Stimulated activated naive CD8-positive, alpha-beta T cell treated with anti-CD3 and anti-CD28 coated beads, Interleukin-15, amount 100 ng/mL, for 72 hours (primary cell): ENCODE measurements at regions not wholly inside any gene's neighbourhood (a gene's known extent, or its start where the extent isn't known, plus 50 kb on each side); places are given as distances from the start of the nearest gene placed in this dataset.
"Not testable (repeated sequence)": the region's sequence is repeated elsewhere in the genome, so short reads cannot be mapped to it uniquely, and the experiment has no call there.

Experiments used
- ATAC-seq: fragments of 150-1000 bp; cut with Tn5 transposase; 2 replicates; pipeline ENCODE4 v1.10.0; 2021; ENCODE audit warnings: mild to moderate bottlenecking, moderate library complexity
- DNase-seq, 2 donors: peaks; one replicate each; pipeline ENCODE4 v3.0.0; 2021 to 2022
- H3K27ac Mint-ChIP-seq, 2 donors: one replicate each; pipeline ENCODE4 v1.8.0; 2022; ENCODE audit warnings: mild to moderate bottlenecking in 2 of 2, mixed read lengths in 2 of 2, moderate library complexity in 2 of 2
- H3K27me3 Mint-ChIP-seq: one replicate; pipeline ENCODE4 v1.8.0; 2022; ENCODE audit warnings: mixed read lengths
- H3K4me1 Mint-ChIP-seq: one replicate; pipeline ENCODE4 v1.8.0; 2022; ENCODE audit warnings: mild to moderate bottlenecking, mixed read lengths
- H3K4me3 Mint-ChIP-seq, 2 donors: one replicate each; pipeline ENCODE4 v1.8.0; 2022; ENCODE audit warnings: mild to moderate bottlenecking in 2 of 2, mixed read lengths in 2 of 2, moderate library complexity in 1 of 2
- H3K9me3 Mint-ChIP-seq, 2 donors: one replicate each; pipeline ENCODE4 v1.8.0; 2022; ENCODE audit warnings: mixed read lengths in 2 of 2

DNA sequence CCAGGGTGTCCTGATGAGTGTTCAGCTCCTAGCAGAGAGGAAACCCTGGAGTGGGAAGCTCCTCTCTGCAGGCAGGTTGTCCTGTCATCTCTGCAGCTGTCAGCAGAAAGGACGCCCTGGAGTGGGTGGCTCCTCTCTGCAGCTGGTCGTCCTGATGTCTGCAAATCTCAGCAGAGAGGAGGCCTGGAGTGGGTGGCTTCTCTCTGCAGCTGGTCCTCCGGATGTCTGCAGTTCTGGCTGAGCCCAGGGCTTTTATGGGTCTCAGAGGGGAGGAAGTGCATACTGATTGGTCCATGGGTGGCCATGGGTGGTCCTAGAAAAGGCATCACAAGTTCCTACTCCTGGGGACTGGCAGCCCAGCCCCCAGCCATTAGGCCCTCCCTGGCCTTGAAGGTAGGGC, 102.6 kb upstream of the BNIP2 start:
- Mint-ChIP-seq H3K27ac (no peak overlapping the region), H3K9me3 (peaks cover 3 to 10% of the 10 kb centered on the region in 2 donors), H3K4me1 (peaks cover 66% of the 10 kb centered on the region), H3K27me3 (no peaks in the 10 kb centered on the region), H3K4me3 (peak overlapping the region in 1 of 2 donors; percentile 75)
- ATAC-seq (peak; percentile 28), DNase-seq (no peak)

DNA sequence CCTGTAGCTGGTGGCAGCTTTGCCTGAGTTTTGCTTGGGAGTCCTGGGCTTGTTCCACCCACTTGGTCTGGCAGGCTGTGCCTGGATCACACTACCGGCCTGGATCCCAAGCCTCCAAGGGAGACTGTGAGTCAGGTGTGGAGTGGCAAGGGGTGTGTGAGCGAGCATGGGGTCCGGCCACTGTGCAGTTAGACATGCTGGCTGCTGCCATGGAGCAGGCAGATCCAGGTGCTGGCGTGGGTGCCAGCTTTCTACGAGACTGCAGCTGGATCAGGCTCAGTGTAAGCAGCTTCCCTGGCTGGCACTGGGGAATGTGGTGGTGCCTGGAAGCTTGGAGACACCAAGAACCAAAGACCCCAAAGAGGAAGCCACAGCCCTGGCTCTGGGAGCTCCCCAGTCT, 102.0 kb upstream of the BNIP2 start:
- Mint-ChIP-seq H3K27ac (peak overlapping the region in 1 of 2 donors; percentile 29), H3K9me3 (peaks cover 3 to 17% of the 10 kb centered on the region in 2 donors), H3K4me1 (peaks cover 59% of the 10 kb centered on the region), H3K4me3 (no peak overlapping the region), H3K27me3 (no peaks in the 10 kb centered on the region)
- ATAC-seq (no peak), DNase-seq (no peak)

DNA sequence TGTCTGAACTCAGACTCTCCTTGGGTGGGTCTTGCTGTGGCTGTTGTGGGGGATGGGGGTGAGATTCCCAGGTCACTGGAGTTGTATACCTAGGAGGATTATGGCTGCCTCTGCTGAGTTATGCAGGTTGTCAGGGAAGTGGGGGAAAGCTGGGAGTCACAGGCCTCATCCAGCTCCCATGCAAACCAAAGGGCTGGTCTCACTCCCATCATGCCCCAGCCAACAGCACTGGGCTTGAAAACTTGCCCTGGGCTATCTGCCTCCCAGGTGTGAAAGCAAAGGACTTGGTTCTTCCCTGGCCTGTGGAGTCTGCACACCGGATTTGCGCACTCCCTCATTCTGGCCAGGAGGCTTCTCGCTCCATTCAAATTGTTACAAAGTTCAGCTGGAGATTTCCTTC, 97.3 kb upstream of the BNIP2 start:
- ATAC-seq, H3K4me3 Mint-ChIP-seq, H3K27ac Mint-ChIP-seq, H3K27me3 Mint-ChIP-seq, DNase-seq: not testable (repeated sequence)
- Mint-ChIP-seq H3K4me1 (peaks cover 46% of the 10 kb centered on the region), H3K9me3 (peaks cover 9 to 31% of the 10 kb centered on the region in 2 donors)

DNA sequence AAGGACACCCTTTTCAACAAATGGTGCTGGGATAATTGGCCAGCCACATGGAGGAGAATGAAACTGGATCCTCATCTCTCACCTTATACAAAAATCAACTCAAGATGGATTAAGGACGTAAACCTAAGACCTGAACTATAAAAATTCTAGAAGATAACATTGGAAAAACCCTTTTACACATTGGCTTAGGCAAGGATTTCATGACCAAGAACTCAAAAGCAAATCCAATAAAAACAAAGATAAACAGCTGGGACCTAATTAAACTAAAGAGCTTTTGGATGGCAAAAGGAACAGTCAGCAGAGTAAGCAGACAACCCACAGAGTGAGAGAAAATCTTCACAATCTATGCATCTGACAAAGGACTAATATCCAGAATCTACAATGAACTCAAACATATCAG, 96.9 kb upstream of the BNIP2 start:
- H3K27me3 Mint-ChIP-seq, ATAC-seq, DNase-seq, H3K4me3 Mint-ChIP-seq: not testable (repeated sequence)
- Mint-ChIP-seq H3K9me3 (peaks cover 8 to 33% of the 10 kb centered on the region in 2 donors), H3K4me1 (peaks cover 43% of the 10 kb centered on the region), H3K27ac (peak overlapping the region in 1 of 2 donors; percentile 28)

DNA sequence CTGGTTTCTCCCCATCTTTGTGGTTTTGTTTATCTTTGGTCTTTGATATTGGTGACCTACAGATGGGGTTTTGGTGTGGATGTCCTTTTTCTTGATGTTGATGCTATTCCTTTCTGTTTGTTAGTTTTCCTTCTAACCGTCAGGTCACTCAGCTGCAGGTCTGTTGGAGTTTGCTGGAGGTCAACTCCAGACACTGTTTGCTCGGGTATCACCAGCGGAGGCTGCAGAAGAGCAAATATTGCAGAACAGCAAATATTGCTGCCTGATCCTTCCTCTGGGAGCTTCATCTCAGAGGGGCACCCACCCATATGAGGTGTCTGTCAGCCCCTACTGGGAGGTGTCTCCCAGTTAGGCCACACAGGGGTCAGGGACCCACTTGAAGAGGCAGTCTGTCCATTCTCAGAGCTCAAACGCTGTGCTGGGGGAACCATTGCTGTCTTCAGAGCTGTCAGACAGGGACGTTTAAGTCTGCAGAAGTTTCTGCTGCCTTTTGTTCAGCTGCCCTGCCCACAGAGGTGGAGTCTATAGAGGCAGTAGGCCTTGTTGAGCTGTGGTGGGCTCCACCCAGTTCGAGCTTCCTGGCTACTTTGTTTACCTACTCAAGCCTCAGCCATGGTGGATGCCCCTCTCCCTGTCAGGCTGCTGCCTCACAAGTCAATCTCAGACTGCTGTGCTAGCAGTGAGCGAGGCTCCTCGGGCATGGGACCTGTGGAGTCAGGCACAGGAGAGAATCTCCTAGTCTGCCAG, 94.8 kb upstream of the BNIP2 start:
- not testable (repeated sequence) for H3K27me3 Mint-ChIP-seq, DNase-seq, ATAC-seq, H3K27ac Mint-ChIP-seq, H3K4me3 Mint-ChIP-seq
- Mint-ChIP-seq H3K9me3 (peaks cover 5 to 37% of the 10 kb centered on the region in 2 donors), H3K4me1 (peaks cover 34% of the 10 kb centered on the region)

DNA sequence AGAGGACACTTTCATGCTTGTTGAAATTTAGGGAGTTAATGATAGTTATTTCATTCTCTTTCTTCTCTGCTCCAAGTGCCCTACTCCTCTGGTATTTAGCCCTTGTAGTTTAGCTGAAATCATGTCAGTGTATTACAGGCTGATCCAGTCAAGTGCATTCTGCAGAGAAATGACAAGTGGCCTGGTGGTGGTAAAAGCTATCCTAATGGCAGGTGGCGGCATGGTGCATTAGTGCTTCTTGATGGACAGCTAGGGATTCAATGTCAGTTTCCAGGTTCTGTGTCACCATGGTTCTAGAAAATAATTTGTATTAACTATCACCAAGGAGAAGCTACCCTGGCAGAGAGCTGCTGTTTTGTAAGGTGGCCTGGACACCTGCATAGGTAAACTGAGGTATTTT, 90.0 kb upstream of the BNIP2 start:
- Mint-ChIP-seq H3K27me3 (no peaks in the 10 kb centered on the region), H3K4me3 (no peak overlapping the region), H3K4me1 (peaks cover 12% of the 10 kb centered on the region), H3K27ac (no peak overlapping the region), H3K9me3 (peaks cover 5 to 24% of the 10 kb centered on the region in 2 donors)
- ATAC-seq (no peak), DNase-seq (no peak)

DNA sequence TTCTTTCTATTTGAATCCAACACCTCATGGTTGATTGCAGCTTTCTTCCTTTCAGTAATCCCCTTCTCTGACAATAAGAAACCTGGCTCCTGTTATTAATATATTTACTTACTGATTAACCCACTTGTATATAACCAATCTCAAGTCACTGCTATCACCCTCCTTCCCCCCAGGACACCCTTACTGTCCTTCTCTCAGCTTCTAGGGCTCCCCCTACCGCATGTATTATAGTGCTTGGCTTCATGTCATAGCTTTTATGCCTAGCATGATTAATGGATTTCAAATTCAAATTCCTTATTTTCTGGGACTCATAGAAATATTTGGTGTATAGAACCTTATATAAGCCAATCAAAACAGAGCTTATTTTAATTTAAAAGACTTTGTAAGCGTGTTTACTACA, 75.7 kb upstream of the BNIP2 start:
- H3K27ac Mint-ChIP-seq, result no peak overlapping the region
- H3K9me3 Mint-ChIP-seq, result no peaks in the 10 kb centered on the region
- no peak for DNase-seq

DNA sequence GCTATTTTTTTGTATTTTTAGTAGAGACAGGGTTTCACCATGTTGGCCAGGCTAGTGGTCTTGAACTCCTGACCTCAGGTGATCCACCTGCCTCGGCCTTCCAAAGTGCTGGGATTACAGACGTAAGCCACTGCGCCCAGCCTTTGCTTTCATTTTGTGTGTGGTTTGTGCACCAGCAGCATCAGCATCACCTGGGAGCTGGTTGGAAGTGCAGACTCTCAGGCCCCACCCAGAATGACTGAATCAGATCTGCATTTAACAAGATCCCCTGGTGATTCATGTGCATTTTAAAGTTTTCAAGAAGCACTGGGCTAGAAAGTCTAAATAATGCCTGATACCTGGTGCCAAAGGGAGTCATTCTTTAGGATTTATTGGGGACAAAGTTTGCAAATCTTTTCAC, 73.4 kb upstream of the BNIP2 start:
- Mint-ChIP-seq H3K27ac (no peak overlapping the region), H3K4me1 (no peaks in the 10 kb centered on the region), H3K4me3 (no peak overlapping the region), H3K9me3 (no peaks in the 10 kb centered on the region), H3K27me3 (no peaks in the 10 kb centered on the region)
- ATAC-seq (no peak), DNase-seq (no peak)

More for the DNA sequence above, 75.7 kb upstream of the BNIP2 start:
- Mint-ChIP-seq H3K4me1 (no peaks in the 10 kb centered on the region), H3K27me3 (no peaks in the 10 kb centered on the region), H3K4me3 (no peak overlapping the region)
- no peak for ATAC-seq

DNA sequence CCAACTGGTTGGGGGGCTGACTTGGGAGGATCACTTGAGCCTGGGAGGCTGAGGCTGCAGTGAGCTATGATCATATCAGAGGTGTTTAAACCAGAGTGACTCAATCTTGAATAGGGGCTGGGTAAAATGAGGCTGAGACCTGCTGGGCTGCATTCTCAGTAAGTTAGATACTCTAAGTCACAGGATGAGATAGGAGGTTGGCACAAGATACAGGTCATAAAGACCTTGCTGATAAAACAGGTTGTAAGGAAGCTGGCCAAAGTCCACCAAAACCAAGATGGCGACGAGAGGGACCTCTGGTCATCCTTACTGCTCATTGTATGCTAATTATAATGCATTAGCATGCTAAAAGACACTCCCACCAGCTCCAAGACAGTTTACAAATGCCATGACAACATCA, 71.1 kb upstream of the BNIP2 start:
- not testable (repeated sequence) for H3K27me3 Mint-ChIP-seq, H3K4me3 Mint-ChIP-seq, H3K4me1 Mint-ChIP-seq, DNase-seq, ATAC-seq, H3K9me3 Mint-ChIP-seq, H3K27ac Mint-ChIP-seq

DNA sequence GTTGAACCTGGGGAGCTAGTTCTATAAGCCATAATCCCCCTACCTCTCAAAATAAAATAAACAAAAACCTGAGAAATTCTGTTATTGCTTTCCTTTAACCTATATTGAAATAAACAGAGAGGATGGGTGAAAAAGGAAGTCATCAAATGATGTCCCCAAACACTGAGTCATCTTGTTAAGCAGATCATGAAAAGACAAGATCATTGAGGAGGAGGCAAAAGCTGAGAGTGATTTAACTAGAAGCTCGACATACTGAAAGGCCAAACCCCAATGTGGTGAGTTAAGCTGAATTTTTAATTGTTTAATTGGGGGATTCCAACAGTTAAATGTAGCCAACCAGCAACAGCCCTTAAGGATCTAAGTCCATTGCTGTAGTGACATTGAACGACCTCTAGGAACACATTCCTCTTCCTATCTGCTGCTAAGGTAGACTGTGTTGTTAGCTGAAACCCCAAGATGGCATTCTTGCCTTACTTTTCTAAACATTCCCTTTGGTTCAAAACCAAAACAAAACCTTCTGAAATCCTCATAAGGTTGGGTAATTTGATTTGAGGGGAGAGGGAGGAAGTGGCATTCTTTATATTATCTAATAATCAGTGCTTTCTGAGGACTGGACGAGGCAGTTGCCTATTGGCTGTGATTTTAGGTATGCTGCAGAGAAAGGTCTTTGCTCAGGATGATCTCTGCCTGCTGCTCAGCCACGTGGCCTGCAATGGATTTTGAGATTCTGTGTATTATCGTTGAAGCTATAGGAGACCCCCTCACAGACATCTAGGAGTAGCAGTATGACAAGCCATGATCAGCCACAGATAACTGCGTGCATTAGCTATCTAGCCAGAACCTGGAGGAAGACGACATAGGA, 62.7 kb upstream of the BNIP2 start:
- Mint-ChIP-seq H3K9me3 (no peaks in the 10 kb centered on the region), H3K27ac (no peak overlapping the region), H3K4me1 (peaks cover 10% of the 10 kb centered on the region), H3K27me3 (no peaks in the 10 kb centered on the region), H3K4me3 (no peak overlapping the region)
- DNase-seq (peak in 1 of 2 donors; percentile 13), ATAC-seq (peak; percentile 92)

DNA sequence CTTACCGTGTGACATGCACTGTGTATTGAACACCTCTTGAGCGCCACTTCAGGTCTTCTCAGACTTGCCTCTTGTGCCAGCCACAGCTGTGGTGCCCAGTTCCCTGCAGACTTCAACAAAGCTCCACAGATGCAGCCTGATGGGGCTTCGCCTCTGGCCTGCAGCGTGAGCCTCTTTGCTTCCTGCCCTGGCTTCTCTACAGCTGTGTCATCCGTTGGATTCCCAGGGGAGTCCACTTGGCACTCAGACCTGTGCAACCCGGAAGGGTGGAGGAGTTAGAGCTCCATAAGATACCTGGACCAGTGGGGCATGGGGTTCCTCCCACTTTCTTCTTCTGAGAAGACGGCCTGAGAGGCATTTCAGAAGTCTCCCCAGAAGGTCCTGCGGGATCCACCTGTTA, 57.7 kb upstream of the BNIP2 start:
- ATAC-seq (no peak), DNase-seq (no peak)
- no peak overlapping the region for H3K4me3 Mint-ChIP-seq
- peaks cover 8 to 9% of the 10 kb centered on the region in 2 donors for H3K9me3 Mint-ChIP-seq
- H3K4me1 Mint-ChIP-seq, result peaks cover 5% of the 10 kb centered on the region
- H3K27ac Mint-ChIP-seq, result no peak overlapping the region
- H3K27me3 Mint-ChIP-seq, result no peaks in the 10 kb centered on the region

DNA sequence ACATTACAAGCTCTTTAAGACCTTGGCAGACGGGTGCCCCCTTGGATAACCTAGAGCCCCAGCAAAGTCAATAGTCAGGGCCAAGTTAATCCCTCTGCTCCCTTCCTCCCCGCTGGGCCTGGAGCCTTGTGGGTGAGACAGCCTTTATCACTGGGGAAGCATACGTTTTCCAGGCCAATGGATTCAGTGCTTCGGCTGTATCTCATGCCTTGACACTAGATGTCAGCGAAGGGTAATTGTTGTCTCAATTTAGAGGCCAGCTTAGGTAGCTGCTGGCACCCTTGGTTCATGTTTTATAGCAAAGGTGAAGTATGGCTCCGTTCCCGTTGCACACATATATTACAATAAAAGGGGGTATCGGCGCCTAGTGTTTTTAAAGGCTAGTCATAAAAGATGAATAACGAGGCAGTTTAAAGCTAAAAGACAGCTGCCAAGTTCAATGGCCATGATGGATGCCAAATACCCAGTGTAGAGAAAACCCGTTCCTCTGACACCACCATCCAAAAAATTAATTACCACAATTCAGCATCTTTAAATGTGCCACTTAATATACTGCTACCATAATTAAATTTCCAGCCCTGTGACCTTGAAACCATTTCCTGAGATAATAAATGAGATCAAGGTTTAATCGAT, 52.3 kb upstream of the BNIP2 start:
- Mint-ChIP-seq H3K4me3 (no peak overlapping the region), H3K4me1 (no peaks in the 10 kb centered on the region), H3K9me3 (peaks cover 8 to 9% of the 10 kb centered on the region in 2 donors), H3K27me3 (no peaks in the 10 kb centered on the region), H3K27ac (no peak overlapping the region)
- no peak for ATAC-seq
- DNase-seq, result no peak

DNA sequence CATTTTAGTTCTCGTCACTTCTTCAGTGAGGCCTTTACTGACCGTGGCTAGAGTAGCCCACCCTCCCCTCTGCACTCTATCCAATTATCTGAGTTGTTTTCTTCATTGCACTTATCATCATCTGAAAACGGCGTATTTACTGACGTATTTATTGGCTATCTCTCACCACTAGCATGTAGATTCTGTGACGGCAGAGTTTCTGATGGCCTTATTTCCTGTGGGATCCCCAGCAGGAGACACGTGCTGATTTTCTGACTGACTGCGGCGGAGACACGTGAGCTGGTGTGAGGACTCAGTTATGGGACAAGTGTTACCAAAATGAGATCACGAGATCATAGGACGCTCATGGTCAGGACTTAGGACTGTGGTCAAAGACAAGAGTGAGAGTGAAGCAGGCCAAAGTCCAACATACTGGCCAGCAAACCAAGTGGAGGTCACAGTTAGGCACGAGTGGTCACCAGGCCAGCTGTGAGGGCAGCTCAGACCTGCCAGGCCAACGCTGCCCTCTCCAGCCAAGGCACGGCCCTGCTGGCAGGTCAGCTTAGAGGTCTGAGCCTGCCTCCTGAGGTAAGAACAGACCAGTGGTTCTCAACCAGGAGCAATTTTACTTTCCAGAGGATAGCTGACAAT, 50.6 kb upstream of the BNIP2 start:
- DNase-seq (no peak), ATAC-seq (no peak)
- Mint-ChIP-seq H3K27ac (no peak overlapping the region), H3K9me3 (peaks cover 8 to 9% of the 10 kb centered on the region in 2 donors), H3K4me3 (no peak overlapping the region), H3K27me3 (no peaks in the 10 kb centered on the region), H3K4me1 (no peaks in the 10 kb centered on the region)
